Forelimb muscle (tissue), 1 donor: ENCODE measurements at regions not wholly inside any gene's neighbourhood (a gene's known extent, or its start where the extent isn't known, plus 50 kb on each side); places are given as distances from the start of the nearest gene placed in this dataset.

Source experiments
- DNase-seq: peaks from one replicate; pipeline ENCODE4 v3.0.0-alpha.2; 2013; ENCODE audit warnings: low read depth

DNA sequence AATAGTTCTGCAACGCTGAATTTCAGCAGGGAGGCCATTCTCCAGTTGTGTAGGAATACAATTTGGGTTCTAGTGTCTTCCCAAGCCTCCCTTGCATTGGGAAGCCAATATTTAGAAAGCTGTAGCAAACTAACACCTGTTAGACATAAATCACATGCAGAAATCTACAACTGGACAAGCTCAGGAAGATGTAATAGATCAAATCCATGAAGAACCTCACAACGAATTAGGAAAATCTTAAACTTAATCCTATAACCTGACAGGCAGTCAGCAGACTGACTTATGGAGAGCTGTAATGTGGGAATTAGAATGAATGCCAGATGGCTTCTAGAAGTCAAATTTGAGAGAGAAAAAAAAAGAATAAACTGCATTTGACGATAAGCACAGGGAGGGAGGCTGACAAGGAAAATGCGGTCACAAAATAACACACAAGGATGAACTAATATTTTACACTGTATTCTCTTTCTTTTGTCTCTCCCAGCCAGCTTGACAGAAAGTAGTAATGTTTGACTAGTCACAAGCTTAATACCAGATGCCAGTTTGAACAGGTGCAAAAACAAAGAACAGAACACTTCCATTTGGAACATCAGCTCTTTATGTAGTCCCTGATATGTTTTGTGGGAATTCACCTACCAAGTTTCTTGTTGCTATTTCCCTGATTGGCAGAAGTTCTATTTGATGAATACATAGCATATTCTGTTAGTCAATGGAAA, 50.8 kb upstream of the FANCL start:
- no peak for DNase-seq
